Neural progenitor cell (in vitro differentiated cells): ENCODE measurements at regions not wholly inside any gene's neighbourhood (a gene's known extent, or its start where the extent isn't known, plus 50 kb on each side); places are given as distances from the start of the nearest gene placed in this dataset.

ENCODE experiments used
- DNase-seq: peaks from one replicate; pipeline ENCODE4 v3.0.0-alpha.2; 2016; ENCODE audit warnings: low spot score
- H2AFZ ChIP-seq: fragments of 200-600 bp; sonication (generic); replicated peaks from 2 replicates; pipeline ENCODE4 v1.6.1; 2016; ENCODE audit warnings: antibody characterized with exemption
- H3F3A ChIP-seq: fragments of 200-600 bp; sonication (generic); 2 replicates; pipeline ENCODE4 v1.6.1; 2016; ENCODE audit warnings: antibody characterized with exemption, low read depth
- H3K27ac ChIP-seq: fragments of 200-600 bp; sonication (generic); 2 replicates; pipeline ENCODE4 v1.5.1; 2016; ENCODE audit warnings: mild to moderate bottlenecking
- H3K27me3 ChIP-seq: fragments of 200-600 bp; sonication (generic); 2 replicates; pipeline ENCODE4 v1.6.1; 2016; ENCODE audit warnings: mild to moderate bottlenecking, moderate library complexity
- H3K36me3 ChIP-seq: fragments of 200-600 bp; sonication (generic); 2 replicates; pipeline ENCODE4 v1.5.1; 2016
- H3K4me1 ChIP-seq: fragments of 200-600 bp; sonication (generic); 2 replicates; pipeline ENCODE4 v1.6.1; 2016; ENCODE audit warnings: mixed run types
- H3K4me2 ChIP-seq: fragments of 200-600 bp; sonication (generic); 2 replicates; pipeline ENCODE4 v1.6.1; 2016
- H3K4me3 ChIP-seq: fragments of 200-600 bp; sonication (generic); 2 replicates; pipeline ENCODE4 v1.5.1; 2016
- H3K79me2 ChIP-seq: fragments of 200-600 bp; sonication (generic); 2 replicates; pipeline ENCODE4 v1.6.1; 2016; ENCODE audit warnings: low read depth
- H3K9ac ChIP-seq: fragments of 200-600 bp; sonication (generic); 2 replicates; pipeline ENCODE4 v1.6.1; 2016
- H3K9me3 ChIP-seq: fragments of 200-600 bp; sonication (generic); 2 replicates; pipeline ENCODE4 v1.5.1; 2016; ENCODE audit warnings: low read depth
- H4K20me1 ChIP-seq: fragments of 200-600 bp; sonication (generic); 2 replicates; pipeline ENCODE4 v1.6.1; 2016; ENCODE audit warnings: low read depth
- H3K27ac Mint-ChIP-seq: 3 replicates; pipeline ENCODE4 v1.8.0; 2021; ENCODE audit warnings: mixed read lengths
- H3K27me3 Mint-ChIP-seq: 2 replicates; pipeline ENCODE4 v1.8.0; 2022; ENCODE audit warnings: low read depth, mild to moderate bottlenecking, inconsistent platforms, moderate library complexity, mixed read lengths; ENCODE audit not compliant: insufficient read depth
- H3K36me3 Mint-ChIP-seq: 3 replicates; pipeline ENCODE4 v1.8.0; 2021; ENCODE audit warnings: mixed read lengths
- H3K4me1 Mint-ChIP-seq: 3 replicates; pipeline ENCODE4 v1.8.0; 2021; ENCODE audit warnings: mixed read lengths
- H3K4me3 Mint-ChIP-seq: 3 replicates; pipeline ENCODE4 v1.8.0; 2021; ENCODE audit warnings: mild to moderate bottlenecking, moderate library complexity, mixed read lengths
- H3K9me3 Mint-ChIP-seq: 3 replicates; pipeline ENCODE4 v1.8.0; 2020; ENCODE audit warnings: mixed read lengths
- EZH2 ChIP-seq: fragments of 200-600 bp; sonication (generic); IDR thresholded peaks from 2 replicates; pipeline ENCODE4 v1.6.1; 2017; ENCODE audit warnings: antibody characterized with exemption, mild to moderate bottlenecking, moderate library complexity
- EZH2phosphoT487 ChIP-seq: fragments of 200-600 bp; sonication (generic); IDR thresholded peaks from 2 replicates; pipeline ENCODE4 v1.6.1; 2017; ENCODE audit warnings: antibody characterized with exemption
- TF ChIP-seq, protein P1 (sequence below): fragments of 200-600 bp; sonication (generic); IDR thresholded peaks from 2 replicates; pipeline ENCODE4 v1.5.1; 2017; ENCODE audit warnings: antibody characterized with exemption, mild to moderate bottlenecking

DNA sequence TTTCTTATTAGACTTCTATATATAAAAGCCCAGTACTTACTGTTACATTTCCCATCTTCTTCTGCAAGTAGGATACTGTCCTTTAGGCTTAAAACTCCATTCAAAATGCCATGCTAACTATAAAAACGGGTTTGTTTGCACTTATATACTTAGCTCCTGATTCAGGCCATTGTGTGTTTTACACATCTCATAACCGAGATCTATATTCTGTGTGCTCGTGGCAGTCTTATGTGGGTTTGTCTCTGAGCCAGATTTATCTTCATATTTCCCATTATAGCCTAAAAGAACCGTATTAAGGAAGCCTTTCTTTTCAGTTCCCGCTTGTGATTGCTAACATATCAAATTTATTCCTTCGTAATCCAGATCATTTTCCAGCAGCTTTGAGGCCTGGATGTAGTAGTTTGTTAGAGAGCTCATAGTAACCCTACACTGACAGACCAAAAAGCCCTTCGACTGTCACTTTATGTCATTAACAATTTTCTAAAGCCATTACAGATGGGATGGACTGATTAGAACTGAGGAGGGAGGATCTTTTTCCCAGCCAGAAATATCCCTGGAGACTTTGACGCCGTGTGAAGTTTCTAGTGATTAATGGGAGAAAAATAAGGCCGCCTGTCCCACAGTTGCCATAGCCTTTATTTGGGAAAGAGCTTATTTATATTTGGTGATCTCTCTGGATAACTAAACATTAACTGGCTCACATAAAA is 508.5 kb downstream of the FOXG1 start:
- no peak overlapping the region for H3K4me2 ChIP-seq
- Mint-ChIP-seq H3K27me3 (no peaks in the 10 kb centered on the region), H3K27ac (no peak overlapping the region), H3K9me3 (peaks cover 2% of the 10 kb centered on the region), H3K4me1 (peaks cover 6% of the 10 kb centered on the region), H3K4me3 (no peak overlapping the region), H3K36me3 (no peaks in the 10 kb centered on the region)
- H3K27ac ChIP-seq: no peak overlapping the region
- H3K4me1 ChIP-seq: peaks cover 4% of the 10 kb centered on the region
- H3K27me3 ChIP-seq: no peaks in the 10 kb centered on the region
- H2AFZ ChIP-seq: no peak overlapping the region
- no peaks in the 10 kb centered on the region for H3K9me3 ChIP-seq
- no peaks in the 10 kb centered on the region for H4K20me1 ChIP-seq
- DNase-seq: no peak
- no peaks in the 10 kb centered on the region for H3K79me2 ChIP-seq
- no peak overlapping the region for H3K4me3 ChIP-seq
- H3K9ac ChIP-seq: no peak overlapping the region
- no peaks in the 10 kb centered on the region for H3K36me3 ChIP-seq
- TF ChIP-seq EZH2phosphoT487: no peak
- TF ChIP-seq, protein P1, sequence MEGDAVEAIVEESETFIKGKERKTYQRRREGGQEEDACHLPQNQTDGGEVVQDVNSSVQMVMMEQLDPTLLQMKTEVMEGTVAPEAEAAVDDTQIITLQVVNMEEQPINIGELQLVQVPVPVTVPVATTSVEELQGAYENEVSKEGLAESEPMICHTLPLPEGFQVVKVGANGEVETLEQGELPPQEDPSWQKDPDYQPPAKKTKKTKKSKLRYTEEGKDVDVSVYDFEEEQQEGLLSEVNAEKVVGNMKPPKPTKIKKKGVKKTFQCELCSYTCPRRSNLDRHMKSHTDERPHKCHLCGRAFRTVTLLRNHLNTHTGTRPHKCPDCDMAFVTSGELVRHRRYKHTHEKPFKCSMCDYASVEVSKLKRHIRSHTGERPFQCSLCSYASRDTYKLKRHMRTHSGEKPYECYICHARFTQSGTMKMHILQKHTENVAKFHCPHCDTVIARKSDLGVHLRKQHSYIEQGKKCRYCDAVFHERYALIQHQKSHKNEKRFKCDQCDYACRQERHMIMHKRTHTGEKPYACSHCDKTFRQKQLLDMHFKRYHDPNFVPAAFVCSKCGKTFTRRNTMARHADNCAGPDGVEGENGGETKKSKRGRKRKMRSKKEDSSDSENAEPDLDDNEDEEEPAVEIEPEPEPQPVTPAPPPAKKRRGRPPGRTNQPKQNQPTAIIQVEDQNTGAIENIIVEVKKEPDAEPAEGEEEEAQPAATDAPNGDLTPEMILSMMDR: no peak
- no peak for TF ChIP-seq EZH2
- H3F3A ChIP-seq: no peaks in the 10 kb centered on the region

DNA sequence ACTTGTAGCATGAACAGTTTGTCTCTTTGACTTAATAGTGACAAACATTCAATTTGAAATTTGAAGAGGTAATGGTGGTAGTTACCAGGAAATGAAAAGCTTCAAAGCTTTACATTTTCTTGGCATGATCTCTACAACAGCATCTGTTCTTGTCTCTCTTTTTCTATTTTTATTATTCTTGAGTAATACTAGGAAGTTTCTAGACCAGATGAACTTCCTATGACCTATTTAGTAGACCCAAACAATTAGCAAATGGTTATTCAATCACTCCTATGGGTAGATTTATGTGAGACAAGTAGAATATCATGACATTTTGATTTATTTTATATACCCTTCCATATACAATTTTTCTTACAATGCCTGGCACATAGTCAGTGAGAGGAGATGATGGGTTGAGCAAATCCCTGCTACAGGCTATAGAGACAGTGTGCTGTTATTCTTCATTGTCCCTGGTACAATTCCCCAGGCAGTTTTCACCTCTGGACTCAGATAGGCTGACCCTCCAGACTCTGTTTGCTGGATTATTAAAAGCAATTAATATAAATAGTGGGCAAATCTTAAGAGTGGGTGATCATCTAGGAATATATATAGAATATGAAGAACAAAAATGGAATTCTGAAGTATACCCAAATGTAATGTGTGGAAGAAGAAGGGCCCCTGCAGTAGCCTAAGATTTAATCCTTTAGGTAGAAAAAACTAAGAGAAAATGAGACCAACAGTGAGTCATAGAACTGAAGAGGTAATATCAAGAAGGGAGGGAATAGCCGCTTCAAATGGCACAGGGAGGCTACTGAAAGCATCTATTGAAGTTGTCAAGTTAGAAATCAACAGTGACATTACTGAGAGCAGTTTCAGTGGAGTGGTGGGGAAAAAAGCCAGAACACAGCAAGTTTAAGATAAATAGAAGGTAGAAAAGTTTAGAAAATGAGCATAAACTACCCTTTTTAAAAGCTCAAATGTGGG is 512.0 kb downstream of the FOXG1 start:
- Mint-ChIP-seq H3K27ac (no peak overlapping the region), H3K9me3 (no peaks in the 10 kb centered on the region), H3K36me3 (no peaks in the 10 kb centered on the region), H3K4me1 (peaks cover 3% of the 10 kb centered on the region), H3K4me3 (no peak overlapping the region), H3K27me3 (peaks cover 2% of the 10 kb centered on the region)
- H3K36me3 ChIP-seq: no peaks in the 10 kb centered on the region
- no peaks in the 10 kb centered on the region for H3F3A ChIP-seq
- H3K9me3 ChIP-seq: no peaks in the 10 kb centered on the region
- no peaks in the 10 kb centered on the region for H3K79me2 ChIP-seq
- no peaks in the 10 kb centered on the region for H3K27me3 ChIP-seq
- no peak overlapping the region for H3K27ac ChIP-seq
- H2AFZ ChIP-seq: no peak overlapping the region
- no peak for TF ChIP-seq EZH2phosphoT487
- TF ChIP-seq, protein P1: no peak
- no peak for TF ChIP-seq EZH2
- no peak for DNase-seq
- no peak overlapping the region for H3K9ac ChIP-seq
- no peaks in the 10 kb centered on the region for H4K20me1 ChIP-seq
- H3K4me3 ChIP-seq: no peak overlapping the region
- H3K4me1 ChIP-seq: no peaks in the 10 kb centered on the region
- H3K4me2 ChIP-seq: no peak overlapping the region

- DNase-seq: no peak
- Histone ChIP-seq H2AFZ (peak overlapping the region; percentile 20), H3K4me1 (no peaks in the 10 kb centered on the region), H3K79me2 (no peaks in the 10 kb centered on the region), H3K27me3 (no peaks in the 10 kb centered on the region), H3K9me3 (no peaks in the 10 kb centered on the region), H3K27ac (no peak overlapping the region), H3K36me3 (no peaks in the 10 kb centered on the region), H4K20me1 (no peaks in the 10 kb centered on the region), H3K4me2 (no peak overlapping the region), H3K4me3 (no peak overlapping the region), H3K9ac (no peak overlapping the region), H3F3A (no peaks in the 10 kb centered on the region)
- Mint-ChIP-seq H3K27me3 (peaks cover 2% of the 10 kb centered on the region), H3K27ac (no peak overlapping the region), H3K4me3 (no peak overlapping the region), H3K9me3 (peaks cover 10% of the 10 kb centered on the region), H3K4me1 (peaks cover 3% of the 10 kb centered on the region), H3K36me3 (no peaks in the 10 kb centered on the region)
- no peak for TF ChIP-seq EZH2phosphoT487
- TF ChIP-seq, protein P1: no peak
These were observed 515.6 kb downstream of the FOXG1 start for GRCh38 chr14:29282169-29282568.
